ENCODE measurements at regions not wholly inside any gene's neighbourhood (a gene's known extent, or its start where the extent isn't known, plus 50 kb on each side); places are given as distances from the start of the nearest gene placed in this dataset.

GRCh38 chr14:82390586-82390985 lies 856.9 kb upstream of the SEL1L start:
- no peak for DNase-seq

- no peak for DNase-seq
Observed at GRCh38 chr14:82394916-82395315, 861.3 kb upstream of the SEL1L start.

- DNase-seq = no peak
Observed at GRCh38 chr14:82398256-82398655, 864.6 kb upstream of the SEL1L start.

GRCh38 chr14:82403987-82404386 lies 870.3 kb upstream of the SEL1L start:
- peak; percentile 89 for DNase-seq

- DNase-seq = peak; percentile 8
Observed at GRCh38 chr14:82410064-82410463, 876.4 kb upstream of the SEL1L start.

- no peak for DNase-seq
Observed at GRCh38 chr14:82411298-82411697, 877.6 kb upstream of the SEL1L start.

- DNase-seq = no peak
Observed at GRCh38 chr14:82412545-82412944, 878.9 kb upstream of the SEL1L start.

GRCh38 chr14:82414853-82415539 lies 881.3 kb upstream of the SEL1L start:
- DNase-seq = peak; percentile 40

- DNase-seq = no peak
Observed at GRCh38 chr14:82419933-82420332, 886.3 kb upstream of the SEL1L start.

GRCh38 chr14:82420871-82421270 lies 887.2 kb upstream of the SEL1L start:
- DNase-seq = no peak

- no peak for DNase-seq
Observed at GRCh38 chr14:82421286-82421685, 887.6 kb upstream of the SEL1L start.

GRCh38 chr14:82422230-82422629 lies 888.6 kb upstream of the SEL1L start:
- DNase-seq = peak; percentile 26

GRCh38 chr14:82425261-82425660 lies 891.6 kb upstream of the SEL1L start:
- DNase-seq = no peak

GRCh38 chr14:82431031-82431430 lies 897.4 kb upstream of the SEL1L start:
- DNase-seq = no peak

GRCh38 chr14:82432301-82433105 lies 898.9 kb upstream of the SEL1L start:
- no peak for DNase-seq

- DNase-seq = no peak
Observed at GRCh38 chr14:82438436-82438835, 904.8 kb upstream of the SEL1L start.

GRCh38 chr14:82441270-82441669 lies 907.6 kb upstream of the SEL1L start:
- DNase-seq = no peak

- DNase-seq = no peak
Observed at GRCh38 chr14:82445810-82446570, 912.3 kb upstream of the SEL1L start.

GRCh38 chr14:82447586-82447985 lies 913.9 kb upstream of the SEL1L start:
- DNase-seq = peak; percentile 73

- no peak for DNase-seq
Observed at GRCh38 chr14:82449926-82450468, 916.3 kb upstream of the SEL1L start.

GRCh38 chr14:82451675-82452074 lies 918.0 kb upstream of the SEL1L start:
- DNase-seq = no peak

GRCh38 chr14:82482345-82482744 lies 948.7 kb upstream of the SEL1L start:
- no peak for DNase-seq

GRCh38 chr14:82488473-82488872 lies 954.8 kb upstream of the SEL1L start:
- peak; percentile 64 for DNase-seq

Data from DMS53 (cell line).